Caco-2 (cell line): ENCODE measurements at regions not wholly inside any gene's neighbourhood (a gene's known extent, or its start where the extent isn't known, plus 50 kb on each side); places are given as distances from the start of the nearest gene placed in this dataset.

Experiments used
- BruUV-seq: library from RNA; stranded (reverse); fragments of 400-500 nt; replicated peaks from 2 replicates; lab custom pipeline; 2021; lab: Mats Ljungman, UMichigan
- CTCF ChIA-PET: fragments of 300-600 bp; sonication (Branson Sonifier 250); formaldehyde crosslinking; loops from one replicate; lab custom pipeline; 2022; ENCODE audit warnings: antibody characterized with exemption; lab: Charles Lee
- POLR2A ChIA-PET: fragments of 300-600 bp; sonication (Branson Sonifier 250); formaldehyde crosslinking; loops from one replicate; lab custom pipeline; 2022; ENCODE audit warnings: antibody characterized with exemption; lab: Charles Lee
- DNase-seq, 2 experiments: peaks; one replicate each; pipeline versions ENCODE4 v3.0.0 to v3.0.0-alpha.2; 2020 to 2022
- H3K27me3 ChIP-seq: replicated peaks from 2 replicates; pipeline ENCODE4 v1.6.0; 2011; ENCODE audit warnings: low read length; ENCODE audit not compliant: control insufficient read depth, insufficient read depth
- H3K36me3 ChIP-seq: 2 replicates; pipeline ENCODE4 v1.5.1; 2011; ENCODE audit warnings: low read length; ENCODE audit not compliant: control insufficient read depth, insufficient read depth
- H3K4me1 ChIP-seq: fragments of 250-450 bp; sonication (Bioruptor Pico); 2 replicates; pipeline ENCODE4 v1.5.1; 2020; ENCODE audit warnings: mild to moderate bottlenecking
- H3K4me3 ChIP-seq: 2 replicates; pipeline ENCODE4 v1.5.1; 2011; ENCODE audit warnings: low read depth, mild to moderate bottlenecking, control low read depth, low read length
- H3K9me3 ChIP-seq: fragments of 250-450 bp; sonication (Bioruptor Pico); 2 replicates; pipeline ENCODE4 v1.5.1; 2020; ENCODE audit warnings: mild to moderate bottlenecking, moderate library complexity
- H3K27ac Mint-ChIP-seq: one replicate; pipeline ENCODE4 v1.8.0; 2022; ENCODE audit warnings: mixed read lengths; ENCODE audit not compliant: unreplicated experiment
- H3K27me3 Mint-ChIP-seq: one replicate; pipeline ENCODE4 v1.8.0; 2022; ENCODE audit warnings: mixed read lengths; ENCODE audit not compliant: insufficient read depth, unreplicated experiment
- H3K36me3 Mint-ChIP-seq: one replicate; pipeline ENCODE4 v1.8.0; 2022; ENCODE audit warnings: mild to moderate bottlenecking, mixed read lengths; ENCODE audit not compliant: insufficient read depth, unreplicated experiment
- H3K4me1 Mint-ChIP-seq: one replicate; pipeline ENCODE4 v1.8.0; 2022; ENCODE audit warnings: low read depth, mixed read lengths; ENCODE audit not compliant: unreplicated experiment
- H3K4me3 Mint-ChIP-seq: one replicate; pipeline ENCODE4 v1.8.0; 2022; ENCODE audit warnings: mild to moderate bottlenecking, moderate library complexity, mixed read lengths; ENCODE audit not compliant: unreplicated experiment
- H3K9me3 Mint-ChIP-seq: one replicate; pipeline ENCODE4 v1.8.0; 2022; ENCODE audit warnings: mixed read lengths; ENCODE audit not compliant: unreplicated experiment
- intact Hi-C: fragments of 100-400 bp; cut with micrococcal nuclease; formaldehyde crosslinking; loops from one replicate; pipeline ENCODE4 v1.10.0; 2022; ENCODE audit not compliant: unreplicated experiment
- TF ChIP-seq, protein P1 (sequence below), 2 experiments: fragments of 200-600 bp in 1 of 2; IDR thresholded peaks; 1 replicate in 1 of 2; 2 replicates in 1 of 2; pipeline versions ENCODE4 v1.5.1 to v1.8.0; 2011 to 2022; ENCODE audit warnings: antibody characterized with exemption in 1 of 2, control low read depth in 1 of 2, inconsistent platforms in 1 of 2, low read depth in 1 of 2, low read length in 1 of 2, mild to moderate bottlenecking in 1 of 2, moderate library complexity in 1 of 2; ENCODE audit not compliant: insufficient read depth in 1 of 2, severe bottlenecking in 1 of 2, unreplicated experiment in 1 of 2

DNA sequence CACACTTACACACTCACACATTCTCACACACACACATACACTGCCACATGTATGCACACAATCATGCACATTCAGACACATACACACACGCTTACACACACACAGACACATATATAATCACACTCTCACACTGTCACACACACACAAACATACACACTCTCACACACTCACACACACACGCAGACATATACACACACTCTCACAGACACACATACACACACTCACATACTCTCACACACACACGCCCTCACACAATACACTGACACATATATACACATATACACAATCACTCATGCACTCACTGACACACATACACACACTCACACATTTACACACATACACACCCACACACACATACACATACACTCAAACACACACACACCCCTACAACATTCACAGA lies 435.3 kb upstream of the FRG1 start:
- H3K4me3 ChIP-seq = no peak overlapping the region
- Mint-ChIP-seq H3K4me1 (no peaks in the 10 kb centered on the region), H3K4me3 (no peak overlapping the region), H3K9me3 (peaks cover 23% of the 10 kb centered on the region), H3K27me3 (no peaks in the 10 kb centered on the region), H3K27ac (no peak overlapping the region), H3K36me3 (no peaks in the 10 kb centered on the region)
- intact Hi-C loops = no loop called here
- BruUV-seq = no TSS peak
- TF ChIP-seq, protein P1, sequence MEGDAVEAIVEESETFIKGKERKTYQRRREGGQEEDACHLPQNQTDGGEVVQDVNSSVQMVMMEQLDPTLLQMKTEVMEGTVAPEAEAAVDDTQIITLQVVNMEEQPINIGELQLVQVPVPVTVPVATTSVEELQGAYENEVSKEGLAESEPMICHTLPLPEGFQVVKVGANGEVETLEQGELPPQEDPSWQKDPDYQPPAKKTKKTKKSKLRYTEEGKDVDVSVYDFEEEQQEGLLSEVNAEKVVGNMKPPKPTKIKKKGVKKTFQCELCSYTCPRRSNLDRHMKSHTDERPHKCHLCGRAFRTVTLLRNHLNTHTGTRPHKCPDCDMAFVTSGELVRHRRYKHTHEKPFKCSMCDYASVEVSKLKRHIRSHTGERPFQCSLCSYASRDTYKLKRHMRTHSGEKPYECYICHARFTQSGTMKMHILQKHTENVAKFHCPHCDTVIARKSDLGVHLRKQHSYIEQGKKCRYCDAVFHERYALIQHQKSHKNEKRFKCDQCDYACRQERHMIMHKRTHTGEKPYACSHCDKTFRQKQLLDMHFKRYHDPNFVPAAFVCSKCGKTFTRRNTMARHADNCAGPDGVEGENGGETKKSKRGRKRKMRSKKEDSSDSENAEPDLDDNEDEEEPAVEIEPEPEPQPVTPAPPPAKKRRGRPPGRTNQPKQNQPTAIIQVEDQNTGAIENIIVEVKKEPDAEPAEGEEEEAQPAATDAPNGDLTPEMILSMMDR (IDR thresholded peaks at IDR 0.05; ENCODE audit: insufficient read depth in 1 of 2, low read depth in 1 of 2, low read length in 1 of 2, severe bottlenecking in 1 of 2, unreplicated experiment in 1 of 2) = no peak
- CTCF ChIA-PET = no interaction called here
- H3K27me3 ChIP-seq = no peaks in the 10 kb centered on the region
- no peak for DNase-seq
- H3K4me1 ChIP-seq = no peaks in the 10 kb centered on the region
- no peaks in the 10 kb centered on the region for H3K36me3 ChIP-seq
- POLR2A ChIA-PET = no interaction called here
- no peaks in the 10 kb centered on the region for H3K9me3 ChIP-seq

DNA sequence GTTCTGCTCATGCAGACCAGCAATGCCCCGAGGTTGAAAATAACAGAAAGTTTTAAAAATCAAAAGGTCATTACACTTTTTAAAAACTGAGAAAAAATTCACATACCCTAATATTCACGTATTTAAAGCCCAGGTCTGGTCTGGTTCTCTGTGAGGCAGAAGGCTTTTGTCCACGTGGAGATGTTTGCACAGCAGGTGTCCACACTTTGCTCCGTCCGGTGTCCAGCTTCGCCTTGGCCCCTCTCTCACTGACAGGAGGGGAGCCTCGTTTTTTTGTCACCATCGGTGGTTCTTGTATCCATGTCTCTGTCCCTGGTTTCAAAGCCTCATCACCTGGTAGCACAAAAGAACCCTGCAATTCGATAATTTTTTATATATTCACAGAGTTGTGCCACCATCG lies 434.6 kb upstream of the FRG1 start:
- Histone ChIP-seq H3K4me1 (no peaks in the 10 kb centered on the region), H3K4me3 (no peak overlapping the region), H3K36me3 (no peaks in the 10 kb centered on the region), H3K9me3 (no peaks in the 10 kb centered on the region), H3K27me3 (no peaks in the 10 kb centered on the region)
- intact Hi-C loops = no loop called here
- TF ChIP-seq, protein P1 (IDR thresholded peaks at IDR 0.05; ENCODE audit: insufficient read depth in 1 of 2, low read depth in 1 of 2, low read length in 1 of 2, severe bottlenecking in 1 of 2, unreplicated experiment in 1 of 2) = no peak
- CTCF ChIA-PET = no interaction called here
- H3K4me1 Mint-ChIP-seq = no peaks in the 10 kb centered on the region
- POLR2A ChIA-PET = no interaction called here
- no peaks in the 10 kb centered on the region for H3K27me3 Mint-ChIP-seq
- no peaks in the 10 kb centered on the region for H3K36me3 Mint-ChIP-seq
- peaks cover 24% of the 10 kb centered on the region for H3K9me3 Mint-ChIP-seq
- H3K27ac Mint-ChIP-seq = no peak overlapping the region
- DNase-seq = no peak
- no peak overlapping the region for H3K4me3 Mint-ChIP-seq
- no TSS peak for BruUV-seq

DNA sequence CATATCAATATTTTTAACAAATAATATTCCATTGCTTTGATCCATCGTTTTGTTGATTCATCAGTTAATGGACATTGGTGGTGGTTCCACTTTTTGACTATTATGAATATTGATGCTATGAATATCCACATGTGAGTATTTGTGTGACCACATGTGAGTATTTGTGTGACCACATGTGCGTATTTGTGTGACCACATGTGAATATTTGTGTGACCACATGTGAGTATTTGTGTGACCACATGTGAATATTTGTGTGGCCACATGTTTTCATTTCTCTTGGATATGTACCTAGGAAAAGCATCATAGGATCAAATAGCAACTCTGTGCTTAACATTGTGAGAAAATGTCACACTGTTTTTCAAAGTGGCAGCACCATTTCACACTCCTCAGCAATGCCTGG lies 433.6 kb upstream of the FRG1 start:
- TF ChIP-seq, protein P1 (IDR thresholded peaks at IDR 0.05; ENCODE audit: insufficient read depth in 1 of 2, low read depth in 1 of 2, low read length in 1 of 2, severe bottlenecking in 1 of 2, unreplicated experiment in 1 of 2) = no peak
- intact Hi-C loops = no loop called here
- POLR2A ChIA-PET = no interaction called here
- Histone ChIP-seq H3K9me3 (no peaks in the 10 kb centered on the region), H3K4me1 (no peaks in the 10 kb centered on the region), H3K27me3 (no peaks in the 10 kb centered on the region), H3K36me3 (no peaks in the 10 kb centered on the region), H3K4me3 (no peak overlapping the region)
- no peak for DNase-seq
- CTCF ChIA-PET = no interaction called here
- Mint-ChIP-seq H3K36me3 (no peaks in the 10 kb centered on the region), H3K9me3 (peaks cover 24% of the 10 kb centered on the region), H3K27me3 (no peaks in the 10 kb centered on the region), H3K27ac (no peak overlapping the region), H3K4me1 (no peaks in the 10 kb centered on the region), H3K4me3 (no peak overlapping the region)
- BruUV-seq = no TSS peak
